GM19463 (cell line): ENCODE measurements at regions not wholly inside any gene's neighbourhood (a gene's known extent, or its start where the extent isn't known, plus 50 kb on each side); places are given as distances from the start of the nearest gene placed in this dataset.

Experiments used
- ATAC-seq: cut with Tn5 transposase; IDR thresholded peaks from one replicate; pipeline ENCODE4 v1.9.1; 2021; ENCODE audit warnings: mild to moderate bottlenecking, moderate library complexity; ENCODE audit not compliant: unreplicated experiment

GRCh38 chr6:144711661-144712060 is 426.5 kb downstream of the UTRN start:
- ATAC-seq, result no peak

- ATAC-seq, result no peak
These were observed 427.4 kb downstream of the UTRN start for GRCh38 chr6:144712541-144712940.

GRCh38 chr6:144714021-144714712 is 429.0 kb downstream of the UTRN start:
- ATAC-seq, result no peak

GRCh38 chr6:144715344-144715743 is 430.2 kb downstream of the UTRN start:
- ATAC-seq, result no peak

- ATAC-seq, result peak; percentile 54
These were observed 433.3 kb downstream of the UTRN start for GRCh38 chr6:144718431-144718830.

- no peak for ATAC-seq
These were observed 436.1 kb downstream of the UTRN start for GRCh38 chr6:144721232-144721631.

- ATAC-seq, result no peak
These were observed 437.1 kb downstream of the UTRN start for GRCh38 chr6:144722154-144722737.

- ATAC-seq, result no peak
These were observed 437.8 kb downstream of the UTRN start for GRCh38 chr6:144722925-144723324.

GRCh38 chr6:144723431-144723830 is 438.3 kb downstream of the UTRN start:
- ATAC-seq, result no peak

- ATAC-seq, result no peak
These were observed 439.7 kb downstream of the UTRN start for GRCh38 chr6:144724818-144725217.

GRCh38 chr6:144725736-144726522 is 440.8 kb downstream of the UTRN start:
- peak; percentile 63 for ATAC-seq

GRCh38 chr6:144728804-144729203 is 443.7 kb downstream of the UTRN start:
- no peak for ATAC-seq

- ATAC-seq, result peak; percentile 61
These were observed 444.4 kb downstream of the UTRN start for GRCh38 chr6:144729502-144729901.

GRCh38 chr6:144730088-144730645 is 445.0 kb downstream of the UTRN start:
- ATAC-seq, result no peak

- ATAC-seq, result no peak
These were observed 446.1 kb downstream of the UTRN start for GRCh38 chr6:144731229-144731628.

GRCh38 chr6:144736763-144737162 is 451.6 kb downstream of the UTRN start:
- no peak for ATAC-seq

GRCh38 chr6:144737998-144738397 is 452.9 kb downstream of the UTRN start:
- ATAC-seq, result no peak

GRCh38 chr6:144739873-144740272 is 454.7 kb downstream of the UTRN start:
- no peak for ATAC-seq

- no peak for ATAC-seq
These were observed 456.5 kb downstream of the UTRN start for GRCh38 chr6:144741659-144742058.

- ATAC-seq, result no peak
These were observed 457.6 kb downstream of the UTRN start for GRCh38 chr6:144742779-144743178.

GRCh38 chr6:144744720-144745119 is 459.6 kb downstream of the UTRN start:
- no peak for ATAC-seq

- ATAC-seq, result no peak
These were observed 460.3 kb downstream of the UTRN start for GRCh38 chr6:144745439-144745838.
